Activated B cell treated with CpG ODN at 0.5 μM for 24 hours (primary cell): ENCODE measurements at regions not wholly inside any gene's neighbourhood (a gene's known extent, or its start where the extent isn't known, plus 50 kb on each side); places are given as distances from the start of the nearest gene placed in this dataset.

Source experiments
- ATAC-seq: fragments of 200-7000 bp; cut with Tn5 transposase; one replicate; pipeline ENCODE4 v1.10.0; 2021; ENCODE audit warnings: low read depth, mild to moderate bottlenecking, moderate library complexity
- CTCF ChIA-PET: fragments of 350-600 bp; sonication (Branson Sonifier 250); formaldehyde crosslinking; loops from one replicate; lab custom pipeline; 2021; ENCODE audit warnings: antibody characterized with exemption; lab: Charles Lee
- POLR2A ChIA-PET: fragments of 350-600 bp; sonication (Branson Sonifier 250); formaldehyde crosslinking; loops from one replicate; lab custom pipeline; 2021; ENCODE audit warnings: antibody characterized with exemption; lab: Charles Lee
- DNase-seq: peaks from one replicate; pipeline ENCODE4 v3.0.0; 2022
- H3K27ac Mint-ChIP-seq: one replicate; pipeline ENCODE4 v1.8.0; 2020; ENCODE audit warnings: mixed read lengths
- H3K27me3 Mint-ChIP-seq: one replicate; pipeline ENCODE4 v1.8.0; 2021; ENCODE audit warnings: mixed read lengths
- H3K36me3 Mint-ChIP-seq: one replicate; pipeline ENCODE4 v1.8.0; 2021; ENCODE audit warnings: low read depth, mixed read lengths
- H3K4me1 Mint-ChIP-seq: one replicate; pipeline ENCODE4 v1.8.0; 2021; ENCODE audit warnings: mixed read lengths
- H3K4me3 Mint-ChIP-seq: one replicate; pipeline ENCODE4 v1.8.0; 2020; ENCODE audit warnings: mild to moderate bottlenecking, mixed read lengths
- H3K9me3 Mint-ChIP-seq: one replicate; pipeline ENCODE4 v1.8.0; 2020; ENCODE audit warnings: mixed read lengths
- intact Hi-C: fragments of 100-400 bp; cut with micrococcal nuclease; formaldehyde crosslinking; loops from one replicate; pipeline ENCODE4 v1.15.1; 2024
- TF ChIP-seq, protein P1 (sequence below): fragments of 200-600 bp; IDR thresholded peaks from one replicate; pipeline ENCODE4 v1.8.0; 2022; ENCODE audit warnings: antibody characterized with exemption, mild to moderate bottlenecking

DNA sequence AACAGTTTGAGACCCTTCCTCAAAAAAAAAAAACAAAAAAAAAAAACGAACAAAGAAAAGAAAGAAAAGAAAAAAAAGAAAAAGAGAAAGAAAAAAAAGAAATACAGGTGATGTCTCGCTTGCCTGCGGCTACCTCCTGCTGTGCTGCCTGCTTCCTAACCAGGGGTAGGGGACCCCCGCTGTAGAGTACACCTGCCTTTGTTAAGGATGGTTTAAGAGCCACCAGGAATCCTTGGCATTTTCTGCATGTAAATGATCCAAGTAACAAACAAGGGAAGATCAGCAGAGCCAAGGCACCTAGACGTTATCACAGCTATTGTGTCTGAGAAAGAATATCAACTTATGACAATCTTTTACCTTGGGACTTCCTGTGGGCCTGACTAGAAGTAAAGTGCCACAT is 856.8 kb upstream of the GCFC2 start:
- intact Hi-C loops = no loop called here
- TF ChIP-seq, protein P1, sequence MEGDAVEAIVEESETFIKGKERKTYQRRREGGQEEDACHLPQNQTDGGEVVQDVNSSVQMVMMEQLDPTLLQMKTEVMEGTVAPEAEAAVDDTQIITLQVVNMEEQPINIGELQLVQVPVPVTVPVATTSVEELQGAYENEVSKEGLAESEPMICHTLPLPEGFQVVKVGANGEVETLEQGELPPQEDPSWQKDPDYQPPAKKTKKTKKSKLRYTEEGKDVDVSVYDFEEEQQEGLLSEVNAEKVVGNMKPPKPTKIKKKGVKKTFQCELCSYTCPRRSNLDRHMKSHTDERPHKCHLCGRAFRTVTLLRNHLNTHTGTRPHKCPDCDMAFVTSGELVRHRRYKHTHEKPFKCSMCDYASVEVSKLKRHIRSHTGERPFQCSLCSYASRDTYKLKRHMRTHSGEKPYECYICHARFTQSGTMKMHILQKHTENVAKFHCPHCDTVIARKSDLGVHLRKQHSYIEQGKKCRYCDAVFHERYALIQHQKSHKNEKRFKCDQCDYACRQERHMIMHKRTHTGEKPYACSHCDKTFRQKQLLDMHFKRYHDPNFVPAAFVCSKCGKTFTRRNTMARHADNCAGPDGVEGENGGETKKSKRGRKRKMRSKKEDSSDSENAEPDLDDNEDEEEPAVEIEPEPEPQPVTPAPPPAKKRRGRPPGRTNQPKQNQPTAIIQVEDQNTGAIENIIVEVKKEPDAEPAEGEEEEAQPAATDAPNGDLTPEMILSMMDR = no peak
- DNase-seq = no peak
- Mint-ChIP-seq H3K4me3 (no peak overlapping the region), H3K9me3 (no peaks in the 10 kb centered on the region), H3K36me3 (no peaks in the 10 kb centered on the region), H3K27ac (no peak overlapping the region), H3K4me1 (no peaks in the 10 kb centered on the region), H3K27me3 (no peaks in the 10 kb centered on the region)
- ChIA-PET CTCF (no interaction called here), POLR2A (no interaction called here)
- no peak for ATAC-seq

DNA sequence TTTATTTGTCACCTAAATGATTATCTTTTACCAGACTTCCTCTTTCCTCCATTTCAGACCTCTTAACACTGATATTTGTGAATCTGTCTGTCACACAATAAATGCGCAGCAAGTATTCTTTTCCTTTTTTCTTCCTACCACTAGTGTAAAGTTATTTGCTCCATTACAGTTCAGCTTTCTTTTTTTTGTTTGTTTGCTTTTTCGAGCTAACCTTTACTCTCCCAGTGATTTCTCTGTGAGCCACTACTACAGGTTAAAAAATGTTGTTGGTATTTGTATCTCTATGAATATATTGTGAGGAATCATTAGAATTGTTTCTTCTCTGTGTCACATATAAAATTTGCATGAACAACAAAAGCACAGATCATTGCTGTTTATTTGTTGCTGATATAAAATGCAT is 854.0 kb upstream of the GCFC2 start:
- no peak overlapping the region for H3K27ac Mint-ChIP-seq
- DNase-seq = no peak
- TF ChIP-seq, protein P1 = no peak
- no peaks in the 10 kb centered on the region for H3K27me3 Mint-ChIP-seq
- intact Hi-C loops = no loop called here
- no peaks in the 10 kb centered on the region for H3K4me1 Mint-ChIP-seq
- CTCF ChIA-PET = no interaction called here
- no peak for ATAC-seq
- POLR2A ChIA-PET = no interaction called here
- no peak overlapping the region for H3K4me3 Mint-ChIP-seq
- no peaks in the 10 kb centered on the region for H3K36me3 Mint-ChIP-seq
- no peaks in the 10 kb centered on the region for H3K9me3 Mint-ChIP-seq

DNA sequence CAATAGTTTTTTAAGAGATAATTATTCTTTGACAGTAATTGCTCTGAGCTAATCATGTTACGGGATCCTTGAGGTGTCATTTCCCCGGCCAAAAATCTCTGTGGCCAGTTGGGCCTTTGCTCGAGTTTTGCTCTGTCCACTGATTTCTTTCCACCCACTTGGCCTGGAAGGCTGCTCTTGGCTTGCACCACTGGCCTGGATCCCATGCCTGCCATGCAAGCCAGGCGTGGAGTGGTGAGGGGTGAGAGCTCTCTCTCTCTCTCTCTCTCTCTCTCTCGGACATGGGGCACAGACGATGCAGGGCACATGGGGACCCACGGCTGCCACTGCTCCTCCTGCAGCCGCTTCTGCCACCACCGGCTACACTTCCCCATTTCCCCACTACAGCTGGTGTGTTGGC is 853.0 kb upstream of the GCFC2 start:
- H3K9me3 Mint-ChIP-seq = no peaks in the 10 kb centered on the region
- H3K36me3 Mint-ChIP-seq = no peaks in the 10 kb centered on the region
- no peak for DNase-seq
- no peaks in the 10 kb centered on the region for H3K4me1 Mint-ChIP-seq
- no peak overlapping the region for H3K4me3 Mint-ChIP-seq
- H3K27me3 Mint-ChIP-seq = no peaks in the 10 kb centered on the region
- ChIA-PET CTCF (no interaction called here), POLR2A (no interaction called here)
- TF ChIP-seq, protein P1 = no peak
- intact Hi-C loops = no loop called here
- no peak for ATAC-seq
- H3K27ac Mint-ChIP-seq = no peak overlapping the region

DNA sequence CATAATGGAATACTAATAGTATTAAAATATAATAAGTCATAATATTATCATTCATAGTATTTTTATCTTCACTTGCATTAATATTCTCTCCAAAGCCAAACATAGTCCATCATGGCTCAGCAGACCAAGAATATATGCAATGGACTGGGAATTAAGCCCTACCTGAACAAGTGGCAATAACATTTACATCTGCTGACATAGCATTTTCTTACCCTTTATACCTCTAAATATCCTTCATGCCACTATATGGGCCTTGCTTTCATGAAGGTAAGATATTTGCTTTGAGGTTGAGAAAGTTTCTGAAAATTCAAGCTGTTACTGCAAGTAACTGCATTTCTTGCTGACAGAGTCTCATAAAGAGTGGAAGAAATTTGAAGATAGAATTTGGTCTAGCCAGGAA is 847.4 kb upstream of the GCFC2 start:
- intact Hi-C loops = no loop called here
- Mint-ChIP-seq H3K36me3 (no peaks in the 10 kb centered on the region), H3K9me3 (no peaks in the 10 kb centered on the region), H3K27me3 (no peaks in the 10 kb centered on the region), H3K27ac (no peak overlapping the region), H3K4me1 (no peaks in the 10 kb centered on the region), H3K4me3 (no peak overlapping the region)
- DNase-seq = no peak
- ChIA-PET CTCF (no interaction called here), POLR2A (no interaction called here)
- TF ChIP-seq, protein P1 = no peak
- no peak for ATAC-seq

DNA sequence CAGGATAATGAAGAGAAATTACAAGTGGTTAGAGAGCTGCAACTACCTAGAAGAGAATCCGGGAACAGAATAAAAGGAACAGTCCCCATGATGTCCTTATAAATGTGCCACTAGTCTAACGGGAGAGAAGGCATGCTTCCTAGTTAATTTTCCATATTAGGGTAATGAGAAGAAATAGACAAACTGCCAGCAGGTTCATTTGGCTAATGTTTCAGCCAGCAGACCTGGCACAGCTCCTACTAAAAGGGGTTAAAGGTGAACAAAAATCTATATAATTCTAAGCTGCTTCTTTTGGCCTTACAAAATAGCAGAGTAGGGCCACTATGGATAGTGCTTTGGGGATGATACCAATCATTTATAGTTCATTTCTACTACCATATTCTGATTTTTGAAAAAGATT is 845.3 kb upstream of the GCFC2 start:
- TF ChIP-seq, protein P1 = no peak
- no peak for DNase-seq
- no peak for ATAC-seq
- H3K9me3 Mint-ChIP-seq = no peaks in the 10 kb centered on the region
- POLR2A ChIA-PET = no interaction called here
- H3K27me3 Mint-ChIP-seq = no peaks in the 10 kb centered on the region
- CTCF ChIA-PET = no interaction called here
- intact Hi-C loops = no loop called here
- no peak overlapping the region for H3K27ac Mint-ChIP-seq
- no peaks in the 10 kb centered on the region for H3K4me1 Mint-ChIP-seq
- H3K36me3 Mint-ChIP-seq = no peaks in the 10 kb centered on the region
- no peak overlapping the region for H3K4me3 Mint-ChIP-seq
